Suprapubic skin (tissue), 4 donors: ENCODE measurements at regions not wholly inside any gene's neighbourhood (a gene's known extent, or its start where the extent isn't known, plus 50 kb on each side); places are given as distances from the start of the nearest gene placed in this dataset.

Experiments used
- CTCF ChIP-seq, 2 donors: fragments of 200-600 bp in 1 of 2; fragments of 450-650 bp in 1 of 2; sonication (generic) in 1 of 2; IDR thresholded peaks; one replicate each; pipeline ENCODE4 v1.5.1; 2016 to 2019; ENCODE audit warnings: antibody characterized with exemption in 2 of 2, mild to moderate bottlenecking in 1 of 2, moderate library complexity in 1 of 2
- POLR2A ChIP-seq, 2 donors: fragments of 450-650 bp; IDR thresholded peaks; one replicate each; pipeline ENCODE4 v1.6.1; 2017; ENCODE audit warnings: antibody characterized with exemption in 2 of 2, mild to moderate bottlenecking in 2 of 2, moderate library complexity in 2 of 2
- POLR2AphosphoS5 ChIP-seq, 3 donors: sonication (generic); formaldehyde crosslinking; IDR thresholded peaks; one replicate each; pipeline ENCODE4 v1.6.1; 2017; ENCODE audit warnings: antibody characterized with exemption in 3 of 3

- TF ChIP-seq CTCF (IDR thresholded peaks at IDR 0.05), result no peak
- no peak for TF ChIP-seq POLR2AphosphoS5 (IDR thresholded peaks at IDR 0.05)
- TF ChIP-seq POLR2A (IDR thresholded peaks at IDR 0.05), result no peak
Measured at GRCh38 chr6:40832691-40833090, 206.3 kb downstream of the UNC5CL start.
